Endodermal cell (in vitro differentiated cells): ENCODE measurements at regions not wholly inside any gene's neighbourhood (a gene's known extent, or its start where the extent isn't known, plus 50 kb on each side); places are given as distances from the start of the nearest gene placed in this dataset.

Experiments used
- DNase-seq: peaks from one replicate; pipeline ENCODE4 v3.0.0-alpha.2; 2017
- H3K27ac ChIP-seq: 2 replicates; pipeline ENCODE4 v1.5.1; 2013; ENCODE audit warnings: mild to moderate bottlenecking, low read depth, low read length, moderate library complexity
- H3K27me3 ChIP-seq: 2 replicates; pipeline ENCODE4 v1.6.1; 2013; ENCODE audit warnings: mild to moderate bottlenecking, low read length, moderate library complexity; ENCODE audit not compliant: insufficient read depth, control insufficient read depth, poor library complexity, severe bottlenecking
- H3K36me3 ChIP-seq: 2 replicates; pipeline ENCODE4 v1.7.0; 2013; ENCODE audit warnings: mild to moderate bottlenecking, low read length, moderate library complexity; ENCODE audit not compliant: control insufficient read depth, insufficient read depth
- H3K4me1 ChIP-seq: one replicate; pipeline ENCODE4 v1.7.0; 2013; ENCODE audit warnings: low read length; ENCODE audit not compliant: control insufficient read depth, insufficient read depth
- H3K4me3 ChIP-seq: 2 replicates; pipeline ENCODE4 v1.5.1; 2013; ENCODE audit warnings: mild to moderate bottlenecking, low read length, moderate library complexity
- H3K9ac ChIP-seq: 2 replicates; pipeline ENCODE4 v1.6.1; 2013; ENCODE audit warnings: mild to moderate bottlenecking, low read length, moderate library complexity; ENCODE audit not compliant: poor library complexity, severe bottlenecking; ENCODE audit errors: extremely low read depth
- H3K9me3 ChIP-seq: 2 replicates; pipeline ENCODE4 v1.6.1; 2013; ENCODE audit warnings: mild to moderate bottlenecking, low read length, moderate library complexity; ENCODE audit not compliant: control insufficient read depth
- H3K27ac Mint-ChIP-seq: 2 replicates; pipeline ENCODE4 v1.8.0; 2020; ENCODE audit warnings: mixed read lengths
- H3K27me3 Mint-ChIP-seq: 2 replicates; pipeline ENCODE4 v1.8.0; 2021; ENCODE audit warnings: mild to moderate bottlenecking, mixed read lengths; ENCODE audit not compliant: insufficient read depth
- H3K36me3 Mint-ChIP-seq: 2 replicates; pipeline ENCODE4 v1.8.0; 2020; ENCODE audit warnings: low read depth, mixed read lengths
- H3K4me1 Mint-ChIP-seq: 2 replicates; pipeline ENCODE4 v1.8.0; 2020; ENCODE audit warnings: mixed read lengths
- H3K4me3 Mint-ChIP-seq: 2 replicates; pipeline ENCODE4 v1.8.0; 2020; ENCODE audit warnings: mild to moderate bottlenecking, moderate library complexity, mixed read lengths
- H3K9me3 Mint-ChIP-seq: 2 replicates; pipeline ENCODE4 v1.8.0; 2020; ENCODE audit warnings: mild to moderate bottlenecking, mixed read lengths
- WGBS, 2 experiments: methylation state at CpG; one replicate each; pipeline versions ENCODE4 v1.1.5 to v1.1.7; 2013; ENCODE audit warnings: missing lambda C conversion rate in 2 of 2, mixed read lengths in 1 of 2; ENCODE audit not compliant: insufficient coverage in 1 of 2, insufficient read length in 1 of 2; 5-methylcytosine and 5-hydroxymethylcytosine counted together
- TF ChIP-seq, protein P1 (sequence below): fragments of 200-600 bp; sonication (generic); conservative IDR thresholded peaks from 2 replicates; pipeline ENCODE4 v1.5.0; 2021; ENCODE audit warnings: antibody characterized with exemption, mild to moderate bottlenecking

DNA sequence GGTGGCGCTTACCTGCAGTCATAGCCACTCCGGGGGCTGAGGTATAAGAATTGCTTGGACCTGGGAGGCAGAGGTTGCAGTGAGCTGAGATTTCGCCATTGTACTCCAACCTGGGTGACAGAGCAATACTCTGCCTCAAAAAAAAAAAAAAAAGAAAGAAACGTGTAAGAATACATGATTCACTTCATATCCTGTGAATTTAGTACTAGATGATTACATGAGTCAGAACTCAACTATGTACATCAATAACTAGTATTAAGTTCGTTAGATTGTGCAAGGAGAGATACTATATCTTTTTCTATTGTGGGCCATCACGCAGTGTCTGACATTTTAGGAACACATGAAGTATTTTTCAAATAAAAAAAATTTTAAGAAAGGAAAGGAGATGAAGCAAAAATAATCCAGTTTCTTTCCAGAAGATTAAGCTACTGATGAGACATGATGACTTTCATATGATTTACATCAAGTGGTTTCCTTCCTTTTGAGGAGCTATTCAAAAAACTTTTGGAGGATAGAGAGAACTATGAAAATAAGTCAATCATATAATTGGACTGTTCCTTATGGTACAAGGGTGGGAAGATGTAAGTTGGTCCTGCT lies 64.7 kb upstream of the EXOC1L start:
- Mint-ChIP-seq H3K36me3 (no peaks in the 10 kb centered on the region), H3K27ac (no peak overlapping the region), H3K9me3 (no peaks in the 10 kb centered on the region), H3K4me1 (peaks cover 1% of the 10 kb centered on the region), H3K4me3 (no peak overlapping the region), H3K27me3 (no peaks in the 10 kb centered on the region)
- no peak overlapping the region for H3K9ac ChIP-seq
- TF ChIP-seq, protein P1, sequence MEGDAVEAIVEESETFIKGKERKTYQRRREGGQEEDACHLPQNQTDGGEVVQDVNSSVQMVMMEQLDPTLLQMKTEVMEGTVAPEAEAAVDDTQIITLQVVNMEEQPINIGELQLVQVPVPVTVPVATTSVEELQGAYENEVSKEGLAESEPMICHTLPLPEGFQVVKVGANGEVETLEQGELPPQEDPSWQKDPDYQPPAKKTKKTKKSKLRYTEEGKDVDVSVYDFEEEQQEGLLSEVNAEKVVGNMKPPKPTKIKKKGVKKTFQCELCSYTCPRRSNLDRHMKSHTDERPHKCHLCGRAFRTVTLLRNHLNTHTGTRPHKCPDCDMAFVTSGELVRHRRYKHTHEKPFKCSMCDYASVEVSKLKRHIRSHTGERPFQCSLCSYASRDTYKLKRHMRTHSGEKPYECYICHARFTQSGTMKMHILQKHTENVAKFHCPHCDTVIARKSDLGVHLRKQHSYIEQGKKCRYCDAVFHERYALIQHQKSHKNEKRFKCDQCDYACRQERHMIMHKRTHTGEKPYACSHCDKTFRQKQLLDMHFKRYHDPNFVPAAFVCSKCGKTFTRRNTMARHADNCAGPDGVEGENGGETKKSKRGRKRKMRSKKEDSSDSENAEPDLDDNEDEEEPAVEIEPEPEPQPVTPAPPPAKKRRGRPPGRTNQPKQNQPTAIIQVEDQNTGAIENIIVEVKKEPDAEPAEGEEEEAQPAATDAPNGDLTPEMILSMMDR: no peak
- no peak overlapping the region for H3K27ac ChIP-seq
- H3K4me1 ChIP-seq: no peaks in the 10 kb centered on the region
- H3K9me3 ChIP-seq: no peaks in the 10 kb centered on the region
- no peaks in the 10 kb centered on the region for H3K27me3 ChIP-seq
- H3K36me3 ChIP-seq: no peaks in the 10 kb centered on the region
- 84 to 93% methylated on average over 3 to 5 of the region's 6 CpGs for WGBS, 2 experiments
- no peak for DNase-seq
- H3K4me3 ChIP-seq: no peak overlapping the region

DNA sequence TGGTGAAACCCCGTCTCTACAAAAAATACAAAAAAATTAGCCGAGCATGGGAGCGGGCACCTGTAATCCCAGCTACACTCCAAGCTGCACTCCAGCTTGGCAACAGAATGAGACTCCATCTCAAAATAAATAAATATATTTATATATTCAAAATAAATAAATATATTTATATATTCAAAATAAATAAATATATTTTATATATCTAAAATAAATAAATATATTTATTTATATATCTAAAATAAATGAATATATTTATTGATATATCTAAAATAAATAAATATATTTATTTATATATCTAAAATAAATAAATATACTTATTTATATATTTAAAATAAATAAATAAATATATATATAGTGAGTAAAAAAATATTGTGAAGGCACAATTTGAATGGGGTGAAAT lies 63.4 kb upstream of the EXOC1L start:
- no peaks in the 10 kb centered on the region for H3K27me3 Mint-ChIP-seq
- no peaks in the 10 kb centered on the region for H3K36me3 Mint-ChIP-seq
- 95% methylated on average over 3 of the region's 3 CpGs; no CpG with 5 or more reads in 1 of the 2 experiments for WGBS, 2 experiments

GRCh38 chr4:55757356-55757952 lies 62.1 kb upstream of the EXOC1L start:
- Histone ChIP-seq H3K36me3 (no peaks in the 10 kb centered on the region), H3K4me3 (no peak overlapping the region), H3K27ac (no peak overlapping the region), H3K9ac (no peak overlapping the region), H3K9me3 (no peaks in the 10 kb centered on the region), H3K27me3 (no peaks in the 10 kb centered on the region), H3K4me1 (no peaks in the 10 kb centered on the region)
- Mint-ChIP-seq H3K36me3 (no peaks in the 10 kb centered on the region), H3K27ac (no peak overlapping the region), H3K27me3 (no peaks in the 10 kb centered on the region), H3K4me1 (peaks cover 1% of the 10 kb centered on the region), H3K9me3 (no peaks in the 10 kb centered on the region), H3K4me3 (no peak overlapping the region)
- DNase-seq: no peak
- TF ChIP-seq, protein P1: no peak

More for the DNA sequence above, 63.4 kb upstream of the EXOC1L start:
- H3K4me3 Mint-ChIP-seq: no peak overlapping the region
- no peak for DNase-seq
- TF ChIP-seq, protein P1: no peak
- Histone ChIP-seq H3K9ac (no peak overlapping the region), H3K4me3 (no peak overlapping the region), H3K4me1 (no peaks in the 10 kb centered on the region), H3K36me3 (no peaks in the 10 kb centered on the region), H3K9me3 (no peaks in the 10 kb centered on the region), H3K27me3 (no peaks in the 10 kb centered on the region), H3K27ac (no peak overlapping the region)
- peaks cover 1% of the 10 kb centered on the region for H3K4me1 Mint-ChIP-seq
- no peaks in the 10 kb centered on the region for H3K9me3 Mint-ChIP-seq
- no peak overlapping the region for H3K27ac Mint-ChIP-seq
